KMS-11 (cell line): ENCODE measurements at regions not wholly inside any gene's neighbourhood (a gene's known extent, or its start where the extent isn't known, plus 50 kb on each side); places are given as distances from the start of the nearest gene placed in this dataset.
"Not testable (repeated sequence)": the region's sequence is repeated elsewhere in the genome, so short reads cannot be mapped to it uniquely, and the experiment has no call there.

Experiments used
- H2AFZ ChIP-seq: fragments of 200-600 bp; sonication (generic); 2 replicates; pipeline ENCODE4 v1.6.1; 2016; ENCODE audit warnings: antibody characterized with exemption, mixed run types, low read depth
- H3K27ac ChIP-seq: fragments of 200-600 bp; sonication (generic); 2 replicates; pipeline ENCODE4 v1.6.1; 2016; ENCODE audit warnings: mild to moderate bottlenecking, mixed run types
- H3K27me3 ChIP-seq: fragments of 200-600 bp; sonication (generic); 2 replicates; pipeline ENCODE4 v1.6.1; 2017; ENCODE audit warnings: mild to moderate bottlenecking, low read depth, mixed run types, moderate library complexity; ENCODE audit not compliant: insufficient read depth
- H3K36me3 ChIP-seq: fragments of 200-600 bp; sonication (generic); 2 replicates; pipeline ENCODE4 v1.6.1; 2017; ENCODE audit warnings: mild to moderate bottlenecking, mixed run types; ENCODE audit not compliant: insufficient read depth
- H3K4me1 ChIP-seq: fragments of 200-600 bp; sonication (generic); 2 replicates; pipeline ENCODE4 v1.6.1; 2016; ENCODE audit warnings: mild to moderate bottlenecking, low read depth, mixed run types; ENCODE audit not compliant: poor library complexity, severe bottlenecking
- H3K4me2 ChIP-seq: fragments of 200-600 bp; sonication (generic); 2 replicates; pipeline ENCODE4 v1.7.0; 2016; ENCODE audit warnings: mild to moderate bottlenecking, mixed run types
- H3K4me3 ChIP-seq: fragments of 200-600 bp; sonication (generic); IDR thresholded peaks from 2 replicates; pipeline ENCODE4 v1.6.1; 2017; ENCODE audit warnings: low read depth, low read length, mixed read lengths; ENCODE audit not compliant: insufficient read depth
- H3K79me2 ChIP-seq: fragments of 200-600 bp; sonication (generic); 2 replicates; pipeline ENCODE4 v1.6.1; 2016; ENCODE audit warnings: low read depth, mixed run types; ENCODE audit not compliant: insufficient read depth
- H3K9ac ChIP-seq: fragments of 200-600 bp; sonication (generic); 2 replicates; pipeline ENCODE4 v1.6.1; 2016; ENCODE audit warnings: mild to moderate bottlenecking, mixed run types
- H4K20me1 ChIP-seq: fragments of 200-600 bp; sonication (generic); 2 replicates; pipeline ENCODE4 v1.6.1; 2016; ENCODE audit warnings: mild to moderate bottlenecking, mixed run types; ENCODE audit not compliant: insufficient read depth
- TF ChIP-seq, protein P1 (sequence below): fragments of 200-600 bp; sonication (generic); conservative IDR thresholded peaks from 2 replicates; pipeline ENCODE4 v1.6.1; 2017; ENCODE audit warnings: low read depth, mild to moderate bottlenecking, antibody characterized with exemption, low read length, moderate library complexity, mixed read lengths

DNA sequence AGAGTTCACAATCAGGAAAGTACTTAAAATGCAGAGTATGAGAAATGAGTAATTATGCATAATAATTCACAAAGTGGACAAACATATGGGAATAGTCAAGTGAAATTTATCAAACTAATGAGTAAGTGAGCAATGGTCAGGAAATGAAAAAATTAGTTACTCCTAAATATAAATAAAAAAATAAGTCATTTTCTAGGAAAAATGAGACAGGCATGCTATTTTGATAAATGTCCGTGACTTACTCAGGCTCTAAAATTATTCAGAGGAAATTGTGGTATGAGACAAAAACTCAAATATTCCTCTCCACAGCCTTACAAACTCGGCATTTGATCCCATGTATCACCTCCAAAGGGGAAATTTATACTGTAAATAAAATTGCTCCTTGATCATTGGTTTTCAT lies 181.2 kb downstream of the COX18 start:
- Histone ChIP-seq H3K4me3 (no peak overlapping the region), H3K9ac (no peak overlapping the region), H3K4me1 (no peaks in the 10 kb centered on the region), H2AFZ (no peak overlapping the region), H3K27ac (no peak overlapping the region), H3K4me2 (no peak overlapping the region), H3K36me3 (no peaks in the 10 kb centered on the region), H3K79me2 (no peaks in the 10 kb centered on the region), H4K20me1 (no peaks in the 10 kb centered on the region), H3K27me3 (no peaks in the 10 kb centered on the region)
- TF ChIP-seq, protein P1, sequence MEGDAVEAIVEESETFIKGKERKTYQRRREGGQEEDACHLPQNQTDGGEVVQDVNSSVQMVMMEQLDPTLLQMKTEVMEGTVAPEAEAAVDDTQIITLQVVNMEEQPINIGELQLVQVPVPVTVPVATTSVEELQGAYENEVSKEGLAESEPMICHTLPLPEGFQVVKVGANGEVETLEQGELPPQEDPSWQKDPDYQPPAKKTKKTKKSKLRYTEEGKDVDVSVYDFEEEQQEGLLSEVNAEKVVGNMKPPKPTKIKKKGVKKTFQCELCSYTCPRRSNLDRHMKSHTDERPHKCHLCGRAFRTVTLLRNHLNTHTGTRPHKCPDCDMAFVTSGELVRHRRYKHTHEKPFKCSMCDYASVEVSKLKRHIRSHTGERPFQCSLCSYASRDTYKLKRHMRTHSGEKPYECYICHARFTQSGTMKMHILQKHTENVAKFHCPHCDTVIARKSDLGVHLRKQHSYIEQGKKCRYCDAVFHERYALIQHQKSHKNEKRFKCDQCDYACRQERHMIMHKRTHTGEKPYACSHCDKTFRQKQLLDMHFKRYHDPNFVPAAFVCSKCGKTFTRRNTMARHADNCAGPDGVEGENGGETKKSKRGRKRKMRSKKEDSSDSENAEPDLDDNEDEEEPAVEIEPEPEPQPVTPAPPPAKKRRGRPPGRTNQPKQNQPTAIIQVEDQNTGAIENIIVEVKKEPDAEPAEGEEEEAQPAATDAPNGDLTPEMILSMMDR, result no peak

DNA sequence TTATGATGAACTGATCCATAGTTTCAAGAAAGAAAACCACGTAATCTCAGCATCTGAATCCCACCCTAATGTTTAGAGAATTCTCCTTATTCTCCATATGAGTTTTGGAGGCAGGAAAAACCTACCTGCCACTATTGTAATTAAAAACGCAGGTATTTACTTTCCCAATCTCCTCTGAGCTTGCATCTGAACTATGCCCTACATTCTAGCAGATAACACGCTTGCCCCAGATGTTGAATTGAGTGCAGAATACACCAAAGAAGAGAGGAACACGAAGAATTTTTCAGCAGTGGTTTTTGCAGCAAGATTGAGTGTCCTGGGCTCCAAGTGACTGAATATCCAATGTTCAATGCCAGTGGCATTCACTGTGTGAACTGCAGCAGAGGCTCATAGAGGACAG lies 182.4 kb downstream of the COX18 start:
- H2AFZ ChIP-seq, result no peak overlapping the region
- H3K27me3 ChIP-seq, result no peaks in the 10 kb centered on the region
- no peak overlapping the region for H3K9ac ChIP-seq
- TF ChIP-seq, protein P1, result no peak
- H3K27ac ChIP-seq, result no peak overlapping the region
- H3K4me1 ChIP-seq, result no peaks in the 10 kb centered on the region
- no peak overlapping the region for H3K4me3 ChIP-seq
- no peaks in the 10 kb centered on the region for H3K36me3 ChIP-seq
- H4K20me1 ChIP-seq, result no peaks in the 10 kb centered on the region
- no peak overlapping the region for H3K4me2 ChIP-seq
- H3K79me2 ChIP-seq, result no peaks in the 10 kb centered on the region

DNA sequence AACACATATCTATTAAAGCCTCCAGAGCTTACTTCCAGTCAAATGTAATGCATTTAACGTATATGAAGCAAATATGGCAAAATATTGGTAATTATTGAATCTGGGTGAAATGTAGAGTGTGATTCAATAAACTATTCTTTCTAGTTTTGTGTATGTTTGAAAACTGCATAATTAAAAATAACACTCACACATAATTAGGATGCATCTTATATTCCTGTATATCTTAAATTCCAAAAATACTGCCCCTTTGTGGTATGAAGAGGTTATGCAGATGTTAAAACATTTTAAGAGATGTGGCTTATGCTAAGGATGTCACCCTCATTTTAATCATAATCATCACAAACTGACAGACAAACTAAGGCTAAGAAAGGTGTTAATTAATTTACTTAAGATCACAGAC lies 182.9 kb downstream of the COX18 start:
- Histone ChIP-seq H2AFZ (no peak overlapping the region), H3K4me1 (no peaks in the 10 kb centered on the region), H3K27me3 (no peaks in the 10 kb centered on the region), H3K27ac (no peak overlapping the region), H4K20me1 (no peaks in the 10 kb centered on the region), H3K9ac (no peak overlapping the region), H3K36me3 (no peaks in the 10 kb centered on the region), H3K79me2 (no peaks in the 10 kb centered on the region), H3K4me3 (no peak overlapping the region), H3K4me2 (no peak overlapping the region)
- TF ChIP-seq, protein P1, result peak; percentile 52

DNA sequence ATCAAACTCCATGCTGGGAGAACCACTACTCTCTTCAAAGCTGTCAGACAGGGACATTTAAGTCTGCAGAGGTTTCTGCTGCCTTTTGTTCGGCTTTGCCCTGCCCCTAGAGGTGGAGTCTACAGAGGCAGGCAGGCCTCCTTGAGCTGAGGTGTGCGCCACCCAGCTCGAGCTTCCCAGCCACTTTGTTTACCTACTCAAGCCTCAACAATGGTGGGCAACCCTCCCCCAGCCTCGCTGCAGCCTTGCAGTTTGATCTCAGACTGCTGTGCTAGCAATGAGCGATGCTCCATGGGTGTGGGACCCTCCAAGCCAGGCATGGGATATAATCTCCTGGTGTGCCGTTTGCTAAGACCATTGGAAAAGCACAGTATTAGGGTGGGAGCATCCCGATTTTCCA lies 185.3 kb downstream of the COX18 start:
- not testable (repeated sequence) for H3K4me3 ChIP-seq, H3K27ac ChIP-seq, H3K4me1 ChIP-seq, H3K9ac ChIP-seq, H3K79me2 ChIP-seq, H3K27me3 ChIP-seq, H3K36me3 ChIP-seq, H4K20me1 ChIP-seq, H3K4me2 ChIP-seq, H2AFZ ChIP-seq

DNA sequence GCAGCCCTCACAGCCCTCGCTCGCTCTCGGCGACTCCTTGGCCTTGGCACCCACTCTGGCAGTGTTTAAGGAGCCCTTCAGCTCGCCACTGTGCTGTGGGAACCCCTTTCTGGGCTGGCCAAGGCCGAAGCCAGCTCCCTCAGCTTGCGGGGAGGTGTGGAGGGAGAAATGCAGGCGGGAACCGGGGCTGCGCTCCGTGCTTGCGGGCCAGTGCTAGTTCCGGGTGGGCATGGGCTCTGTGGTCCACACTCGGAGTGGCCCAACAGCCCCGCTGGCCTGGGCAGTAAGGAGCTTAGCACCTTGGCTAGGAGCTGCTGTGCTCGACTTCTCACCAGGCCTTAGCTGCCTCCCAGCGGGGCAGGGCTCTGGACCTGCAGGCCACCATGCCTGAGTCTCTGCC lies 192.6 kb downstream of the COX18 start:
- TF ChIP-seq, protein P1, result no peak
- no peak overlapping the region for H3K4me2 ChIP-seq
- H4K20me1 ChIP-seq, result no peaks in the 10 kb centered on the region
- no peak overlapping the region for H3K27ac ChIP-seq
- no peaks in the 10 kb centered on the region for H3K27me3 ChIP-seq
- no peaks in the 10 kb centered on the region for H3K4me1 ChIP-seq
- H3K9ac ChIP-seq, result no peak overlapping the region
- H3K4me3 ChIP-seq, result no peak overlapping the region
- no peak overlapping the region for H2AFZ ChIP-seq
- H3K36me3 ChIP-seq, result no peaks in the 10 kb centered on the region
- H3K79me2 ChIP-seq, result no peaks in the 10 kb centered on the region
